DMS53 treated with DMSO at 0.1 percent for 48 hours (cell line): ENCODE measurements at regions not wholly inside any gene's neighbourhood (a gene's known extent, or its start where the extent isn't known, plus 50 kb on each side); places are given as distances from the start of the nearest gene placed in this dataset.
"Not testable (repeated sequence)": the region's sequence is repeated elsewhere in the genome, so short reads cannot be mapped to it uniquely, and the experiment has no call there.

Experiments used
- DNase-seq: peaks from one replicate; lab custom pipeline; 2025; ENCODE audit not compliant: unreplicated experiment; lab: John Stamatoyannopoulos, UW

GRCh38 chr1:843946-844345 lies 79.8 kb upstream of the SAMD11 start:
- not testable (repeated sequence) for DNase-seq

GRCh38 chr1:844472-845026 lies 79.2 kb upstream of the SAMD11 start:
- no peak for DNase-seq

- not testable (repeated sequence) for DNase-seq
Observed at GRCh38 chr1:845641-846040, 78.1 kb upstream of the SAMD11 start.

GRCh38 chr1:849873-850272 lies 73.8 kb upstream of the SAMD11 start:
- not testable (repeated sequence) for DNase-seq

- not testable (repeated sequence) for DNase-seq
Observed at GRCh38 chr1:850318-850717, 73.4 kb upstream of the SAMD11 start.

- DNase-seq = not testable (repeated sequence)
Observed at GRCh38 chr1:851398-851797, 72.3 kb upstream of the SAMD11 start.

- DNase-seq = not testable (repeated sequence)
Observed at GRCh38 chr1:851841-852240, 71.9 kb upstream of the SAMD11 start.

- DNase-seq = not testable (repeated sequence)
Observed at GRCh38 chr1:855202-855981, 68.3 kb upstream of the SAMD11 start.

GRCh38 chr1:856541-857057 lies 67.1 kb upstream of the SAMD11 start:
- DNase-seq = not testable (repeated sequence)

GRCh38 chr1:857926-858648 lies 65.6 kb upstream of the SAMD11 start:
- not testable (repeated sequence) for DNase-seq

- peak; percentile 55 for DNase-seq
Observed at GRCh38 chr1:858649-859041, 65.1 kb upstream of the SAMD11 start.

- not testable (repeated sequence) for DNase-seq
Observed at GRCh38 chr1:860941-861340, 62.8 kb upstream of the SAMD11 start.

GRCh38 chr1:861714-862113 lies 62.0 kb upstream of the SAMD11 start:
- DNase-seq = no peak

- not testable (repeated sequence) for DNase-seq
Observed at GRCh38 chr1:862601-863000, 61.1 kb upstream of the SAMD11 start.

GRCh38 chr1:865633-866032 lies 58.1 kb upstream of the SAMD11 start:
- DNase-seq = not testable (repeated sequence)

GRCh38 chr1:866095-866494 lies 57.6 kb upstream of the SAMD11 start:
- no peak for DNase-seq

GRCh38 chr1:866631-867299 lies 57.0 kb upstream of the SAMD11 start:
- DNase-seq = not testable (repeated sequence)

- DNase-seq = not testable (repeated sequence)
Observed at GRCh38 chr1:867550-867949, 56.2 kb upstream of the SAMD11 start.

- DNase-seq = peak; percentile 63
Observed at GRCh38 chr1:869499-870244, 54.1 kb upstream of the SAMD11 start.
